Trophoblast cell (in vitro differentiated cells and primary cell): ENCODE measurements at regions not wholly inside any gene's neighbourhood (a gene's known extent, or its start where the extent isn't known, plus 50 kb on each side); places are given as distances from the start of the nearest gene placed in this dataset.

Experiments
- DNase-seq, 2 donors: peaks; one replicate each; pipeline ENCODE4 v3.0.0-alpha.2; 2016
- H2AFZ ChIP-seq: 2 replicates; pipeline ENCODE4 v1.6.1; 2013; ENCODE audit warnings: low read length, moderate library complexity, mild to moderate bottlenecking; ENCODE audit not compliant: insufficient read depth, poor library complexity
- H2AK5ac ChIP-seq: 2 replicates; pipeline ENCODE4 v1.6.1; 2013; ENCODE audit warnings: mild to moderate bottlenecking, low read length
- H2BK120ac ChIP-seq: 2 replicates; pipeline ENCODE4 v1.6.1; 2013; ENCODE audit warnings: low read length, mild to moderate bottlenecking, moderate library complexity; ENCODE audit not compliant: insufficient read depth, poor library complexity
- H2BK12ac ChIP-seq: 2 replicates; pipeline ENCODE4 v1.6.1; 2013; ENCODE audit warnings: mild to moderate bottlenecking, low read length, moderate library complexity
- H2BK5ac ChIP-seq: 2 replicates; pipeline ENCODE4 v1.6.1; 2013; ENCODE audit warnings: low read length, low read depth, moderate library complexity, mild to moderate bottlenecking; ENCODE audit not compliant: poor library complexity
- H3K14ac ChIP-seq: 2 replicates; pipeline ENCODE4 v1.6.1; 2013; ENCODE audit warnings: mild to moderate bottlenecking, low read length
- H3K18ac ChIP-seq: 2 replicates; pipeline ENCODE4 v1.6.1; 2013; ENCODE audit warnings: mild to moderate bottlenecking, low read length
- H3K23ac ChIP-seq: 2 replicates; pipeline ENCODE4 v1.6.1; 2013; ENCODE audit warnings: low read length
- H3K27ac ChIP-seq: 2 replicates; pipeline ENCODE4 v1.5.1; 2013; ENCODE audit warnings: low read depth, mild to moderate bottlenecking, inconsistent platforms, low read length, moderate library complexity
- H3K27me3 ChIP-seq: 2 replicates; pipeline ENCODE4 v1.6.1; 2013; ENCODE audit warnings: inconsistent platforms, mild to moderate bottlenecking, low read length, moderate library complexity; ENCODE audit not compliant: insufficient read depth
- H3K36me3 ChIP-seq, 2 experiments: 1 replicate in 1 of 2; 2 replicates in 1 of 2; pipeline ENCODE4 v1.6.1; 2013; ENCODE audit warnings: low read length in 2 of 2, mild to moderate bottlenecking in 2 of 2, moderate library complexity in 1 of 2; ENCODE audit not compliant: insufficient read depth in 2 of 2, control insufficient read depth in 1 of 2
- H3K4ac ChIP-seq: 2 replicates; pipeline ENCODE4 v1.6.1; 2013; ENCODE audit warnings: low read depth, mild to moderate bottlenecking, low read length, moderate library complexity
- H3K4me1 ChIP-seq, 2 experiments: 1 replicate in 1 of 2; 2 replicates in 1 of 2; pipeline ENCODE4 v1.6.1; 2013; ENCODE audit warnings: low read length in 2 of 2, mild to moderate bottlenecking in 2 of 2, moderate library complexity in 1 of 2; ENCODE audit not compliant: insufficient read depth in 2 of 2, control insufficient read depth in 1 of 2
- H3K4me2 ChIP-seq: 2 replicates; pipeline ENCODE4 v1.6.1; 2013; ENCODE audit warnings: inconsistent platforms, mild to moderate bottlenecking, low read length, moderate library complexity
- H3K4me3 ChIP-seq: 2 replicates; pipeline ENCODE4 v1.5.1; 2013; ENCODE audit warnings: mild to moderate bottlenecking, low read depth, low read length, inconsistent platforms
- H3K79me1 ChIP-seq: one replicate; pipeline ENCODE4 v1.6.1; 2013; ENCODE audit warnings: low read length
- H3K79me2 ChIP-seq: 2 replicates; pipeline ENCODE4 v1.6.1; 2013; ENCODE audit warnings: low read length, mild to moderate bottlenecking; ENCODE audit not compliant: control insufficient read depth, insufficient read depth, poor library complexity
- H3K9ac ChIP-seq: 2 replicates; pipeline ENCODE4 v1.6.1; 2013; ENCODE audit warnings: mild to moderate bottlenecking, low read length
- H3K9me3 ChIP-seq: 2 replicates; pipeline ENCODE4 v1.6.1; 2013; ENCODE audit warnings: low read depth, mild to moderate bottlenecking, control low read depth, inconsistent platforms, low read length; ENCODE audit not compliant: insufficient read depth
- H4K12ac ChIP-seq: 2 replicates; pipeline ENCODE4 v1.6.1; 2013; ENCODE audit warnings: low read depth, mild to moderate bottlenecking, low read length, moderate library complexity
- H4K8ac ChIP-seq: 2 replicates; pipeline ENCODE4 v1.6.1; 2013; ENCODE audit warnings: low read depth, mild to moderate bottlenecking, low read length, moderate library complexity
- H4K91ac ChIP-seq: one replicate; pipeline ENCODE4 v1.6.1; 2013; ENCODE audit warnings: low read depth, mild to moderate bottlenecking, low read length, moderate library complexity
- WGBS: extraction: QIAGEN DNeasy Blood & Tissue Kit; methylation state at CpG from one replicate; pipeline ENCODE4 v1.1.7; 2013; ENCODE audit warnings: missing lambda C conversion rate; ENCODE audit not compliant: insufficient read length, insufficient coverage; ENCODE audit errors: extremely low coverage; 5-methylcytosine and 5-hydroxymethylcytosine counted together

- Histone ChIP-seq H2BK12ac (no peak overlapping the region), H2BK5ac (no peak overlapping the region), H3K36me3 (no peaks in the 10 kb centered on the region), H3K4ac (no peak overlapping the region), H3K4me3 (no peak overlapping the region), H3K27ac (no peak overlapping the region), H3K79me1 (no peaks in the 10 kb centered on the region), H3K27me3 (no peaks in the 10 kb centered on the region), H4K91ac (no peak overlapping the region), H3K4me2 (no peak overlapping the region), H2BK120ac (no peak overlapping the region), H3K23ac (no peak overlapping the region), H3K4me1 (no peaks in the 10 kb centered on the region), H3K79me2 (no peaks in the 10 kb centered on the region), H3K9ac (no peak overlapping the region), H4K8ac (no peak overlapping the region), H4K12ac (no peak overlapping the region), H2AK5ac (no peak overlapping the region), H3K14ac (no peak overlapping the region), H3K9me3 (peaks cover 5% of the 10 kb centered on the region), H3K18ac (no peak overlapping the region), H2AFZ (no peak overlapping the region)
- no CpG with 5 or more reads among the region's 7 CpGs for WGBS
- DNase-seq, result no peak
Measured at GRCh38 chr5:114957384-114957783, 212.3 kb downstream of the TRIM36 start.

GRCh38 chr5:114953565-114953964, 216.1 kb downstream of the TRIM36 start:
- H3K79me2 ChIP-seq, result no peaks in the 10 kb centered on the region
- no peak overlapping the region for H2BK120ac ChIP-seq
- no peak overlapping the region for H3K14ac ChIP-seq
- no peak overlapping the region for H4K8ac ChIP-seq
- H3K36me3 ChIP-seq, result no peaks in the 10 kb centered on the region
- DNase-seq, result no peak
- H3K4ac ChIP-seq, result no peak overlapping the region
- H3K4me1 ChIP-seq, result no peaks in the 10 kb centered on the region
- no peak overlapping the region for H3K9ac ChIP-seq
- H4K91ac ChIP-seq, result no peak overlapping the region
- H4K12ac ChIP-seq, result no peak overlapping the region
- H3K23ac ChIP-seq, result no peak overlapping the region
- H3K4me2 ChIP-seq, result no peak overlapping the region
- no peak overlapping the region for H3K4me3 ChIP-seq
- no peak overlapping the region for H2AK5ac ChIP-seq
- H3K18ac ChIP-seq, result no peak overlapping the region
- H2AFZ ChIP-seq, result no peak overlapping the region
- H2BK12ac ChIP-seq, result no peak overlapping the region
- WGBS, result no CpG with 5 or more reads among the region's 2 CpGs
- no peak overlapping the region for H2BK5ac ChIP-seq
- H3K27ac ChIP-seq, result no peak overlapping the region
- H3K27me3 ChIP-seq, result no peaks in the 10 kb centered on the region
- H3K79me1 ChIP-seq, result no peaks in the 10 kb centered on the region
- H3K9me3 ChIP-seq, result peaks cover 2% of the 10 kb centered on the region

GRCh38 chr5:114952876-114953275, 216.8 kb downstream of the TRIM36 start:
- Histone ChIP-seq H2BK5ac (no peak overlapping the region), H3K9me3 (peaks cover 2% of the 10 kb centered on the region), H3K4me3 (no peak overlapping the region), H3K27me3 (no peaks in the 10 kb centered on the region), H2AFZ (no peak overlapping the region), H3K4me2 (no peak overlapping the region), H4K91ac (no peak overlapping the region), H3K23ac (no peak overlapping the region), H3K9ac (no peak overlapping the region), H2AK5ac (no peak overlapping the region), H3K4ac (no peak overlapping the region), H3K79me2 (no peaks in the 10 kb centered on the region), H4K12ac (no peak overlapping the region), H3K27ac (no peak overlapping the region), H2BK12ac (no peak overlapping the region), H3K79me1 (no peaks in the 10 kb centered on the region), H3K4me1 (no peaks in the 10 kb centered on the region), H2BK120ac (no peak overlapping the region), H3K36me3 (no peaks in the 10 kb centered on the region), H3K18ac (no peak overlapping the region), H3K14ac (no peak overlapping the region), H4K8ac (no peak overlapping the region)
- no CpG with 5 or more reads among the region's 5 CpGs for WGBS
- no peak for DNase-seq

- no peaks in the 10 kb centered on the region for H3K79me1 ChIP-seq
- no peak overlapping the region for H3K9ac ChIP-seq
- no peaks in the 10 kb centered on the region for H3K4me1 ChIP-seq
- H2BK120ac ChIP-seq, result no peak overlapping the region
- no peak overlapping the region for H3K23ac ChIP-seq
- no peak for DNase-seq
- no peaks in the 10 kb centered on the region for H3K79me2 ChIP-seq
- no peak overlapping the region for H3K4me2 ChIP-seq
- no peak overlapping the region for H3K27ac ChIP-seq
- H3K18ac ChIP-seq, result no peak overlapping the region
- H3K36me3 ChIP-seq, result no peaks in the 10 kb centered on the region
- no peak overlapping the region for H2AK5ac ChIP-seq
- H3K4me3 ChIP-seq, result no peak overlapping the region
- no peak overlapping the region for H4K91ac ChIP-seq
- H3K14ac ChIP-seq, result no peak overlapping the region
- H3K27me3 ChIP-seq, result no peaks in the 10 kb centered on the region
- H3K4ac ChIP-seq, result no peak overlapping the region
- no peak overlapping the region for H4K8ac ChIP-seq
- no peak overlapping the region for H2AFZ ChIP-seq
- H2BK12ac ChIP-seq, result no peak overlapping the region
- no peak overlapping the region for H4K12ac ChIP-seq
- H2BK5ac ChIP-seq, result no peak overlapping the region
- H3K9me3 ChIP-seq, result no peaks in the 10 kb centered on the region
Measured at GRCh38 chr5:114949756-114950155, 220.0 kb downstream of the TRIM36 start.
